ENCODE measurements at regions not wholly inside any gene's neighbourhood (a gene's known extent, or its start where the extent isn't known, plus 50 kb on each side); places are given as distances from the start of the nearest gene placed in this dataset.

DNA sequence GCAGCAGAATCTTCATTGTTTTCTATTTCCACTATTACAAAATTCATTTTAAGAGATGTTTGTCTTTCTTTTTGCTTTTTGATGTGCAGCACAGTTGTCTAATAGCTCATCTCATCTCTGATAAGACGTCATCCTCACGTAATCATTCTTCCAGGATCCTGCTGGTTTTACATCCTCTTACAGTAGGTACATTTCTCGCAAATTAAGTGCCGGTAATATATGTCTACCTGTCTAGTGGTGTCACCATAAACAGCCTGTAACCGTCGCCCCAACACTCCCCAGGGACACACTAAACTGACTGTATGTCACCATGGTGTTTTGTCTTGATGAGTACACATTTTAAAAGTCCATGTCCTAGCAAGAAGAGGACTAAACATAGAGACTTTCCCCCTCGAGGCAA lies 94.5 kb upstream of the VSTM2B start:
- no peak for TF ChIP-seq CTCF (IDR thresholded peaks at IDR 0.05)
- TF ChIP-seq POLR2A (IDR thresholded peaks at IDR 0.05) = no peak
- no peak for TF ChIP-seq POLR2AphosphoS5 (IDR thresholded peaks at IDR 0.05)
- no peak for TF ChIP-seq EP300 (IDR thresholded peaks at IDR 0.05)
